Trophoblast cell (in vitro differentiated cells and primary cell): ENCODE measurements at regions not wholly inside any gene's neighbourhood (a gene's known extent, or its start where the extent isn't known, plus 50 kb on each side); places are given as distances from the start of the nearest gene placed in this dataset.

ENCODE experiments used
- DNase-seq, 2 donors: peaks; one replicate each; pipeline ENCODE4 v3.0.0-alpha.2; 2016
- H2AFZ ChIP-seq: 2 replicates; pipeline ENCODE4 v1.6.1; 2013; ENCODE audit warnings: low read length, moderate library complexity, mild to moderate bottlenecking; ENCODE audit not compliant: insufficient read depth, poor library complexity
- H2AK5ac ChIP-seq: 2 replicates; pipeline ENCODE4 v1.6.1; 2013; ENCODE audit warnings: mild to moderate bottlenecking, low read length
- H2BK120ac ChIP-seq: 2 replicates; pipeline ENCODE4 v1.6.1; 2013; ENCODE audit warnings: low read length, mild to moderate bottlenecking, moderate library complexity; ENCODE audit not compliant: insufficient read depth, poor library complexity
- H2BK12ac ChIP-seq: 2 replicates; pipeline ENCODE4 v1.6.1; 2013; ENCODE audit warnings: mild to moderate bottlenecking, low read length, moderate library complexity
- H2BK5ac ChIP-seq: 2 replicates; pipeline ENCODE4 v1.6.1; 2013; ENCODE audit warnings: low read length, low read depth, moderate library complexity, mild to moderate bottlenecking; ENCODE audit not compliant: poor library complexity
- H3K14ac ChIP-seq: 2 replicates; pipeline ENCODE4 v1.6.1; 2013; ENCODE audit warnings: mild to moderate bottlenecking, low read length
- H3K18ac ChIP-seq: 2 replicates; pipeline ENCODE4 v1.6.1; 2013; ENCODE audit warnings: mild to moderate bottlenecking, low read length
- H3K23ac ChIP-seq: 2 replicates; pipeline ENCODE4 v1.6.1; 2013; ENCODE audit warnings: low read length
- H3K27ac ChIP-seq: 2 replicates; pipeline ENCODE4 v1.5.1; 2013; ENCODE audit warnings: low read depth, mild to moderate bottlenecking, inconsistent platforms, low read length, moderate library complexity
- H3K27me3 ChIP-seq: 2 replicates; pipeline ENCODE4 v1.6.1; 2013; ENCODE audit warnings: inconsistent platforms, mild to moderate bottlenecking, low read length, moderate library complexity; ENCODE audit not compliant: insufficient read depth
- H3K36me3 ChIP-seq, 2 experiments: 1 replicate in 1 of 2; 2 replicates in 1 of 2; pipeline ENCODE4 v1.6.1; 2013; ENCODE audit warnings: low read length in 2 of 2, mild to moderate bottlenecking in 2 of 2, moderate library complexity in 1 of 2; ENCODE audit not compliant: insufficient read depth in 2 of 2, control insufficient read depth in 1 of 2
- H3K4ac ChIP-seq: 2 replicates; pipeline ENCODE4 v1.6.1; 2013; ENCODE audit warnings: low read depth, mild to moderate bottlenecking, low read length, moderate library complexity
- H3K4me1 ChIP-seq, 2 experiments: 1 replicate in 1 of 2; 2 replicates in 1 of 2; pipeline ENCODE4 v1.6.1; 2013; ENCODE audit warnings: low read length in 2 of 2, mild to moderate bottlenecking in 2 of 2, moderate library complexity in 1 of 2; ENCODE audit not compliant: insufficient read depth in 2 of 2, control insufficient read depth in 1 of 2
- H3K4me2 ChIP-seq: 2 replicates; pipeline ENCODE4 v1.6.1; 2013; ENCODE audit warnings: inconsistent platforms, mild to moderate bottlenecking, low read length, moderate library complexity
- H3K4me3 ChIP-seq: 2 replicates; pipeline ENCODE4 v1.5.1; 2013; ENCODE audit warnings: mild to moderate bottlenecking, low read depth, low read length, inconsistent platforms
- H3K79me1 ChIP-seq: one replicate; pipeline ENCODE4 v1.6.1; 2013; ENCODE audit warnings: low read length
- H3K79me2 ChIP-seq: 2 replicates; pipeline ENCODE4 v1.6.1; 2013; ENCODE audit warnings: low read length, mild to moderate bottlenecking; ENCODE audit not compliant: control insufficient read depth, insufficient read depth, poor library complexity
- H3K9ac ChIP-seq: 2 replicates; pipeline ENCODE4 v1.6.1; 2013; ENCODE audit warnings: mild to moderate bottlenecking, low read length
- H3K9me3 ChIP-seq: 2 replicates; pipeline ENCODE4 v1.6.1; 2013; ENCODE audit warnings: low read depth, mild to moderate bottlenecking, control low read depth, inconsistent platforms, low read length; ENCODE audit not compliant: insufficient read depth
- H4K12ac ChIP-seq: 2 replicates; pipeline ENCODE4 v1.6.1; 2013; ENCODE audit warnings: low read depth, mild to moderate bottlenecking, low read length, moderate library complexity
- H4K8ac ChIP-seq: 2 replicates; pipeline ENCODE4 v1.6.1; 2013; ENCODE audit warnings: low read depth, mild to moderate bottlenecking, low read length, moderate library complexity
- H4K91ac ChIP-seq: one replicate; pipeline ENCODE4 v1.6.1; 2013; ENCODE audit warnings: low read depth, mild to moderate bottlenecking, low read length, moderate library complexity
- WGBS: extraction: QIAGEN DNeasy Blood & Tissue Kit; methylation state at CpG from one replicate; pipeline ENCODE4 v1.1.7; 2013; ENCODE audit warnings: missing lambda C conversion rate; ENCODE audit not compliant: insufficient read length, insufficient coverage; ENCODE audit errors: extremely low coverage; 5-methylcytosine and 5-hydroxymethylcytosine counted together

DNA sequence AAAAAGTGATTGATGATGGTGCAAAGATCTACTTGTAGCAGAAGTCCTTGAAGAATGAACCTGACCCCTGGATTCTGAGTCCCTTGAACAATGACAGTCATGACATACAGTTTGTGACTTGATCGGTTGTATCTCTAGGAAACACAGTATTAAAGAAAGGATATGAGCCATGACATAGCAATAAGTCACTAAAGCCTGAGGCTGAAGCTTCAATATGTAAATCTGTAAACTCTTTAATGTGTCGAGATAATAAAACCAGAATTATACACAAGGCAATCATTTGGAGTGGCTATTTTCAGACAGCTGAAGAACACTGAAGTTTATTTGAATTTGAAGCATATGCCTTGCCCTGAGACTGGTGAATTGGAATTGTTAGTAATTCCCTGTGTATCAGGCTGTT, 911.5 kb upstream of the RAG2 start:
- Histone ChIP-seq H3K18ac (no peak overlapping the region), H3K9ac (no peak overlapping the region), H2BK12ac (no peak overlapping the region), H3K27ac (no peak overlapping the region), H3K14ac (no peak overlapping the region), H3K79me1 (peaks cover 11% of the 10 kb centered on the region), H3K4me3 (no peak overlapping the region), H2AK5ac (no peak overlapping the region), H3K27me3 (no peaks in the 10 kb centered on the region), H2BK120ac (no peak overlapping the region), H3K9me3 (no peaks in the 10 kb centered on the region), H3K79me2 (no peaks in the 10 kb centered on the region), H3K23ac (no peak overlapping the region), H2AFZ (no peak overlapping the region), H3K4ac (no peak overlapping the region), H3K4me2 (no peak overlapping the region), H4K91ac (no peak overlapping the region), H4K8ac (no peak overlapping the region), H4K12ac (no peak overlapping the region), H3K4me1 (peaks cover 0 to 8% of the 10 kb centered on the region in 2 experiments), H2BK5ac (no peak overlapping the region), H3K36me3 (no peaks in the 10 kb centered on the region)
- no CpG with 5 or more reads among the region's 2 CpGs for WGBS
- no peak for DNase-seq

DNA sequence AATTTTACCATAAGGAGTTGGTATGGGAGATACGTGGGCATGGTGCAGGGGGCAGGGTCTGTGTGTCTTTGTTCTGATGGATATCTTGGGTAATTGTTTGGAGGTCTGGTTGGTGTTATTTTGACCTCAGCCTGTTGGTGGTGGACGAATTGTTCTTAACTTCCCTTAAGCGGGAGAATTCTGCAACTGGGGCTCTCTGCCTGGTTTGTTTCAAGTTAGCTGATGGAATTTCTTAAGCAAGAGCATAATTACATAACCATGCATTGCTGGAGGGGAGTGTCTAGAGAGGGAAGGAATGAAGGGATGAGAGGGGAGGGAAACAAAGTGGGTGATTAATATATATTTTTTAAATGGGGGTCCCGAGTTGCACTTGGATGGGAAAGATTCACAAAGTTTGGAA, 908.5 kb upstream of the RAG2 start:
- Histone ChIP-seq H3K79me2 (peaks cover 2% of the 10 kb centered on the region), H3K23ac (no peak overlapping the region), H2BK12ac (peak overlapping the region; percentile 89), H2AFZ (no peak overlapping the region), H3K9ac (no peak overlapping the region), H3K4me3 (no peak overlapping the region), H3K27me3 (no peaks in the 10 kb centered on the region), H3K9me3 (no peaks in the 10 kb centered on the region), H4K12ac (no peak overlapping the region), H3K4me1 (peaks cover 2 to 13% of the 10 kb centered on the region in 2 experiments), H4K91ac (peak overlapping the region; percentile 96), H3K79me1 (peaks cover 19% of the 10 kb centered on the region), H3K27ac (peak overlapping the region; percentile 97), H2BK120ac (peak overlapping the region; percentile 95), H3K14ac (no peak overlapping the region), H2BK5ac (peak overlapping the region; percentile 97), H3K18ac (no peak overlapping the region), H3K4me2 (no peak overlapping the region), H3K36me3 (no peaks in the 10 kb centered on the region), H4K8ac (peak overlapping the region; percentile 80), H3K4ac (peak overlapping the region; percentile 80), H2AK5ac (no peak overlapping the region)
- peak in 1 of 2 donors; percentile 6 for DNase-seq
- no CpG with 5 or more reads among the region's 4 CpGs for WGBS

DNA sequence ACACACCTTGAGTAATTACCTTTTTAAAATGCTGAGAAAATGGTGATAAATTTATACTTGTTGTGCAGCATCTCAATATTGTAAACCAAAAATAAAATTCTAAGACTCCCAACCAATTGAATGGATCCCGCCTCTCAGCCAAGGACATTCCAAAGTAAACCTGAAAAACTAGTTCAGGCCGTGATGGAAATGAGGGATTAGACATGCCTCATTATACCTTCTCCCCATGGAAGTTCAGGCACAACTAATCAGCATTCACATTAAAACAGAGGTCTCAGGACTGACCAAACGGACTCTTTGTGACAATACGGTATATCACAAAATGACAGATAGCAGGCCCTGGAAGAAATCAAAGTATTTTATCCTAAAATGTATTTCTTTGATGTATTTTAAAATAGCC, 907.4 kb upstream of the RAG2 start:
- Histone ChIP-seq H3K36me3 (no peaks in the 10 kb centered on the region), H3K27ac (peak overlapping the region; percentile 97), H3K9me3 (no peaks in the 10 kb centered on the region), H3K27me3 (no peaks in the 10 kb centered on the region), H2BK5ac (peak overlapping the region; percentile 84), H3K4me1 (peaks cover 2 to 14% of the 10 kb centered on the region in 2 experiments), H4K8ac (peak overlapping the region; percentile 28), H3K4me2 (peak overlapping the region; percentile 16), H3K79me1 (peaks cover 17% of the 10 kb centered on the region), H3K4me3 (no peak overlapping the region), H4K12ac (no peak overlapping the region), H3K23ac (no peak overlapping the region), H3K14ac (no peak overlapping the region), H2BK120ac (peak overlapping the region; percentile 33), H4K91ac (no peak overlapping the region), H2AFZ (no peak overlapping the region), H3K18ac (no peak overlapping the region), H2AK5ac (no peak overlapping the region), H3K79me2 (peaks cover 2% of the 10 kb centered on the region), H2BK12ac (no peak overlapping the region), H3K4ac (no peak overlapping the region), H3K9ac (no peak overlapping the region)
- peak in 1 of 2 donors; percentile 41 for DNase-seq
- WGBS, result no CpG with 5 or more reads among the region's 4 CpGs

DNA sequence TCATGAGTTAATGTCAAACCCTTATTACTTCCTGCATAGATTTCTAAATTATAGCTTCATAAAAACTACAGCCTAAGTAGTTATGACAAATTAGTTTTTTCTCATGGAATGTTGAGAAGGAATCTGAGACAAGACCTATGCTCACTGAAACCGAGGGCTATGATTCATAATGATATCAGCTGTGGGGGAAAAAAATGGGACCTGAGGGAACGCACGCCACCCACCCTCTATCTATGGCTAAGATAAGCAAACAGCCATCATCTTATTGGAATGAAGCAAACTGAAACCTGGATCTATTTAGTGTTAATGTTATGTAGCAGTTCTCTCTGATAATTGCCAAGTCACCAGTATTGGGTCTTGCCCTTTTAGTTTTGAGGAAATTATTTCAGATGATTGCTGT, 906.9 kb upstream of the RAG2 start:
- H2BK12ac ChIP-seq, result peak overlapping the region; percentile 92
- no peaks in the 10 kb centered on the region for H3K9me3 ChIP-seq
- H3K27ac ChIP-seq, result peak overlapping the region; percentile 97
- no peak overlapping the region for H3K18ac ChIP-seq
- peak overlapping the region; percentile 20 for H3K4me2 ChIP-seq
- H4K91ac ChIP-seq, result peak overlapping the region; percentile 98
- H2BK120ac ChIP-seq, result peak overlapping the region; percentile 97
- no peaks in the 10 kb centered on the region for H3K36me3 ChIP-seq
- H3K9ac ChIP-seq, result no peak overlapping the region
- H3K4me3 ChIP-seq, result no peak overlapping the region
- no peak overlapping the region for H2AK5ac ChIP-seq
- DNase-seq, result peak; percentile 16 to 51
- H2BK5ac ChIP-seq, result peak overlapping the region; percentile 99
- peaks cover 2% of the 10 kb centered on the region for H3K79me2 ChIP-seq
- H3K14ac ChIP-seq, result peak overlapping the region; percentile 70
- H3K79me1 ChIP-seq, result peaks cover 16% of the 10 kb centered on the region
- no peak overlapping the region for H2AFZ ChIP-seq
- peak overlapping the region; percentile 83 for H3K4ac ChIP-seq
- H3K4me1 ChIP-seq, result peaks cover 2 to 14% of the 10 kb centered on the region in 2 experiments
- no CpG with 5 or more reads among the region's 3 CpGs for WGBS
- no peaks in the 10 kb centered on the region for H3K27me3 ChIP-seq
- H4K12ac ChIP-seq, result peak overlapping the region; percentile 54
- H3K23ac ChIP-seq, result no peak overlapping the region
- no peak overlapping the region for H4K8ac ChIP-seq
